Choroid plexus epithelial cell (primary cell): ENCODE measurements at regions not wholly inside any gene's neighbourhood (a gene's known extent, or its start where the extent isn't known, plus 50 kb on each side); places are given as distances from the start of the nearest gene placed in this dataset.
A peak's percentile ranks its signal among the peaks of the same experiment; 100 is the strongest.
"Not testable (repeated sequence)": the region's sequence is repeated elsewhere in the genome, so short reads cannot be mapped to it uniquely, and the experiment has no call there.

Experiments used
- DNase-seq: peaks from one replicate; pipeline ENCODE4 v3.0.0-alpha.2; 2010; ENCODE audit warnings: low read depth
- H3K4me3 ChIP-seq: 2 replicates; pipeline ENCODE4 v1.5.1; 2011; ENCODE audit warnings: low read depth, mild to moderate bottlenecking, control low read depth, low read length, moderate library complexity

DNA sequence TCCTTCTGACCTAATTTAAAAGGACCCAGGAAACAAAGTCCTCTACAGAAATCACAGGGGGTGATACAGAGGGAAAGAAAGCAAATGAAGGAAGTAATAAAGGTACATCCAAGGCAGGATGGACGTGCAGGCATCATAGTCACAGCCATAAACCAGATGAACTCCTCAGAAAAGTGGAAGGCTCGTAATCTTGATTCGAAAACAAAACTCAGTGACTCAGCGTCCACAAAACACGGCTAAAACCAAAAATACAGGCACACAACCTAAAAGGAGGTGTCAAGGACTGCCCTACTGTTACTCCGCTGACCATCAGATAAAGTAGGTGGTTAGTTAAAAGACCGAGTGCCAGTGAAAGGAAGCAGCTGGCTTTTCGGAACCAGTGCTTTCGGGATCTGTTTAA, 81.5 kb downstream of the TRIM69 start:
- DNase-seq = not testable (repeated sequence)

DNA sequence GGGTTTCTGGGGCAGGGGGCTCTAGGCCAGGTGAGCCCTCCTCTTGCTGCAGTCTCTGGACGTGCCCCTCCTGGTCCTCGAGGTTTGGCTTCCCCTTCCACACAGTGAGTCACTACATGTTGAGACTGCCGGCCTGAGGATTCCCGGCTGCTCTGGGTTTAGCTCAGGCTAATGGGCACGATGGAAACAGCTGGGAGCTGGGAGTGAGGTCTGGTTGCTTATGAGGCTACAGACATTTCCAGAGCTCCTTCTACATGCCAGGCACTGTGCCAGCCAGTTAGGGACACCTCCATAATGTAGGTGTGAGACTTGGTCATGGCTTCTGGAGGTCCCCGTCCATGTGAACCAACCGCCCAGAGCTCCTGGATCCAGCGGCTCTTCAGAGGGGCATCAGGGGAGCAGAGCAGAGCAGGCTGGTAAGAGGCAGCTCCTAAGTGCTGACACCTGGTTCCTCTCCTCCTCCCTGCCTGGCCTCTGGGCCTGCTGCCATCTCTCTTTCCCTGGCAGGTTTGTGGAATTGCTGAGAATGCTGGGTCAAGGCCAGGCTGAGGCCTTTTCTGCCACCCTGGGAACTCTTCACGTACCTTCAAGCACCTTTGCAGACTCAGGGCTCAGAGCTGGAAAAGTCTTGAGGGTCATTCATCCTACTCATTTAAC, 83.1 kb downstream of the TRIM69 start:
- not testable (repeated sequence) for H3K4me3 ChIP-seq, DNase-seq

More for the DNA sequence above, 81.5 kb downstream of the TRIM69 start:
- H3K4me3 ChIP-seq = not testable (repeated sequence)

DNA sequence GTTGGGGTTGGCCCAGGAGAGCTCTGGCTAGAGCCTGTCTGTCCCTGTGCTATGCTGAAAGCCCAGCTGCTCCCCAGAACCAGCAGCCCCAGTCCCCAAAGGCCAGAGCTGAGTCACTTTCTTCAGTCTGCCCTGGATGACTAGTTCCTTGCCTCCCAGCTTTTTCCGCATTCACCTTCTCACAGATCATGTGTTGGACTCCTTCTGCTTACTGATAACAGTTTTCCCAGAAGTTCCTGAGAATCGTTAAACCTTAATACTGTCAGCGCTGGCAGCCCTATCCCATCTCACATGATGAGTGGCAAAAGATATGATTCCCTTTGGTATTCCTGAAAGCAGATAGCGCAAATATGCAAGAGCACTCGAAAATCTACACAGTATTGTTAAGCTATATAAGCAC, 84.2 kb downstream of the TRIM69 start:
- DNase-seq, H3K4me3 ChIP-seq: not testable (repeated sequence)

DNA sequence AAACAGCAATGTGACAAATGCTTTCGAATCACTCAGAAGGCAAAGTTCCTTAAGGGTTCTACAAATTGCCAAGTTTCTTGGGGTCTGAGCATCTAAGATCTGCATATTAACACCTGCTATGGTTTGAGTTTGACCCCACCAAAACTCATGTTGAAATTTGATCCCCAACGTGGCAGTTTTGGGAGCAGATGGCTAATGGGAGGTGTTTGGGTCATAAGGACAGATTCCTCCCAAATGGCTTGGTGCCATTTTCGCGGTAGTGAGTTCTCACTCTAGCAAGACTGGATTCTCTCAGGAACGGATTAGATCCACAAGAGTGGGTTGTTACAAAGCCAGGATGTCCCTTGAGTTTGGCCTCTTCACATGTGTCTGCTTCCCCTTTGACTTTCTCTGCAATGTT, 84.6 kb downstream of the TRIM69 start:
- not testable (repeated sequence) for H3K4me3 ChIP-seq, DNase-seq

DNA sequence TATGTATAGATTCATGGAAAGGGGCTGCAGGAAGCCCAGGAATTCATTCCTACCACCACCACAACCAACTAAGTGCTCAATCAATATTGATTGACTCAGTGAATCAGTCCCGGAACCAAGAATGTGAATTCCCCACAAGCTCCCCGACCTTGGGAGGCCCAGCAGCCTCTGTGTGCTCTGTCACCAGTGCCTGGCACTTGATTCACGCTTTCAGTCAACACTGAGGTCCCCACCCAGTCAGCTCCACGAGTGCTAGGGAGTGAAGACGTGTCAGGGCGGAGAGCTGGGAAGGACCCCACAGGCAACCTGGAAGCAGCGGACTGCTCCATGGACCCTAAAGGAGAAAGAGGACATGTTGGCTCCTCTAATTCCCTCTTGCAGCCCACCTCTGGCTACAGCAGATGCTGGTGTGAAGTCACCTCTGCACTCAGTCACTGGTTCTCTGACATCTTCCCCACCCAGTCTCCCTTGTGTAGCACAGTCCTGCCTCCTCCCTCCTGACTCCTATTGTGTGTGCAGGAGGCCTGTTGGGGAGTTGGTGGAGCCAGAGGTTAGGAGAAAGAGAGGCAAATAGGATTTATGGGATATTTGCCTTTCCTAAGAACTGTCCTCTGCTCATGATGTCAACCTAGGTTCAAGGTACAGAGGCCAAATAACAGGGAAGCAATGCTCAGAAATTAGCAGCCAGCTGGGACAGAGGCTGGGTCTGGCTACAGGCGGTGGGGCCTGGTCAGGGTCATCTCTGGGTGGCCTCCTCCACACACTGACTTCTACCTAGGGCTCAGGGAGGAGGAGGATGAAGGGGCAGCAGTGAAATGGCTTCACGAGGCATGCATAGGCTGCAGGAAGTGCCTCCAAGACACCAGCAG, 88.2 kb downstream of the TRIM69 start:
- not testable (repeated sequence) for H3K4me3 ChIP-seq, DNase-seq

DNA sequence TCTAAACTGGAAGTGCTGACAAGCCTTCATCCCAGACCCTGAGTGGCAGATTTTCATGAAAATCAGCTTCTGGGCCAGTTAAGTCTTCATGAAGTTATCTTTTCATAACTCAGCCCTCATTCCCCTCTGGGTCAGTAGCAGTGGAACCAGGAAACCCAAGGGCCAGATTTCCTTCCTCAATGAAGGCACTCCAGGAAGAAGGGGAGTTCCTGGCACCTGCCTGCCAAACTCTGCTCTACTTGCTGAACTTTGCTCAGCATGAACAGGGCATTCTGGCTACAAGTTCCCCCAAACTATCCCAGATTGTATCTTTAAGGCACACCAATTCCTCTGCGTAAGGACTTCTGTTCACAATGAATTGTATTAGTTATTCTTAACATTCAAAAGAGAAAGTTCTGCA, 90.3 kb downstream of the TRIM69 start:
- H3K4me3 ChIP-seq, DNase-seq: not testable (repeated sequence)

DNA sequence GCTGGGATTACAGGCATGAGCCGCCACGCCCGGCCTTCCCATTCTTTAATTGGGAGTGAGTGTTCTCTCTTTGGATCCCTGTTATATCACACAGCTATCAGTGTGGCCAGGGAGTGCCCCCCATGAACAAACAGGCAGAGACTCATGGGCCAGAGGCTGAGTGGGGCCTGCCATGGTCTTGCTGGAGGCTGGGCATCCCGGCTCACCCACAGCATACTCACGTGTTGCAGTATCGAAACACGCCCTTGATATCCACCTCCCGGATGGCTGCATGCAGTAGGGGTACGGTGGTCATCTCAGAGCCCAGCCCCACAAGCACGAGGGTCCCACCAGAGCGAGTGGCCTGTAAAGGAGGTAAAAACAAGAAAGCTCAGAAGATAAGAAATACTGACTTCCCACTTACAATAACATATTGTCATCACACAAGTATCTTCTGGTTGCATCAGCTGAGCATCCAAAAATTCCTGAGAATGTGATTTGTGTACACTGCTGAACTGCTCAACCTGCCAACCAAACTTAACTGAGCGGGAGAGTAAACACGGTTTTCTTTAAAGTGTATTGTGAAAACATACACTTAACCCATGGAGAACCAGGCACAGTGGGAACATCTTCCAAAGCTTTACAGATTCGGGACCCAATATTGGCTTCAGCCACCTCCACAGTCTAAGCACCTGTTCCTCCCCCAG, 92.0 kb downstream of the TRIM69 start:
- not testable (repeated sequence) for H3K4me3 ChIP-seq
- peak; percentile 12 for DNase-seq

DNA sequence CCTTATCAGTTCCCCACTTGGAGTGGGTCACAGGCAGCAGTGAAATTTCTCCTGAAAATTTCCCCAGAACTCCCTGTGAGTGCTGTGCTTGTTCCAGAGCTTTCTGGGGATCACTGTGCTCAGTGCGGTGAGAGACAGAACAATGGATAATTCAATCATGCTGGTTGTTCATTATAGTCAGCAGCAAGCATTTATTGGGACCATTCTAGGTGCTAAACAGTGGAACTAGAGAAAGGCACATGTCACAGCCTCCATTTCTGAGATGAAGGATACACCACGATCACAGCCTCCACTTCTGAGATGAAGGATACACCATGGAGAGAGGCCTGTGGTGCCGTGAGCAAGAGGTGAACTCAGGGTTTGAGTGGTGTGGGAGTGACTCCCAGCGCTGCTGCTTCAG, 92.8 kb downstream of the TRIM69 start:
- DNase-seq, H3K4me3 ChIP-seq: not testable (repeated sequence)

DNA sequence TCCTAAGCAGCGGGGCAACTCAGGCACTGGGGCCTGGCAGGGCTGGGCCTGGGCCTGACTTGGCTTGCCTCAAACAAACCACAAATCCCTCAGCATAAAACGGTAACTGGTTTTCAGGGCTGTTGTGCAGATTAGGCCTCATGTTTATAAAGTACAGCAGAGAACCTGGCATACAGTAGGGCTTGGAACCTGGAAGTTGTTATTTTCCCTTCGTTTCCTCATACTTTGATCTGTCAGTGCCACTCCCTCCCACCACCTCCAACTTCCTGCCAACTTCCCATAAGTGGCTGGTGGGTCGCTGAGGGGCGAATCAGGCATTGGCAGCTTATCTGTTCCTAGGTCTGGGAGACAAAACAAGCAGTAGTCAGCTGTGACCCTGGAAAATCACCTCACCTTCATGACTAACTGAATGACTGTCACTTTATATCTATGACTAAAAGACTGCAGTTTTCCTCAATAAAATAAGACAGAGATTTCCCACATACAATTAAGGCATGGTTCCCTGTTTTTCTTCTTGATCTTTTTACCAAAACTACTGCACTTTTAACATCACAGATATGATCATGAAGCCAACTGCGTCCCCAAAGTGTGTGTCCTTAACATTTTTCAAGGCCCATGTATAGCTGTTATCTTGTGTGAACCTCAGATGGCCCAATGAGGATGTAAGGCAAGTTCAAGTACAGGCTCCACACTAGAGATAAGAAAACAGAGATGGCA, 94.5 kb downstream of the TRIM69 start:
- DNase-seq = peak; percentile 10

DNA sequence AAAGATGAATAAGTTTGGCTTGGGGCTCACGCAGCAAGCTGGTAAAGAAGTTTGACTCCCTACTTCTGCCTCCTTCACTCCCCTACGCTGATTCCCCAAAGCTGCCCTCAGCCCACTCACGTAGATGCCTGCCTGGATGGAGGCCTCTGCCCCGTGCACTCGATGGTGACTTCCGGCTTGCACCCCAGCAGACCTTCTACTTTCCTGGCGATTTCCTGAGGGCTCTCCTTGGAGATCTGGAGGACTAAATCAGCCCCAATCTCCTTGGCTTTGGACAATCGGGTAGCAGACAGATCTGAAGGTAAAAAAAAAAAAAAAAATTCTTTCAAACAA, 95.0 kb downstream of the TRIM69 start:
- H3K4me3 ChIP-seq = not testable (repeated sequence)

More for the DNA sequence above, 94.5 kb downstream of the TRIM69 start:
- H3K4me3 ChIP-seq = not testable (repeated sequence)

DNA sequence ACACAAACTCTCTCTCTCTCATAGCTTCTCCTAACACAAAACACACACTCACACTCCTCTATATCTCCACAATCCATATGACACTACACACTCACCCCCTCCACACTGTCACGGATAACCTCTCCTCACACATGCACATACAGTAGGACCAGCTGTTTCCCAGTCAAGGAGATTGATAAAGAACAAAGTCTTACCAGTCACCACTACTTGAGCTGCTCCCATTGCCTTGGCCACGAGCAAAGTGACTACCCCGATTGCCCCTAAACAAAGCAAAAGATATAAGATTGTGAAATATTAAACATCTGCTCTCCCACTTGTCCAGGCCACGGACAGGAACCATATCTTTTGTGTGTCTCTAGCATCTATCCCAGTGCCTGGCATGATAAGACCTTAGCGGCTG, 95.8 kb downstream of the TRIM69 start:
- not testable (repeated sequence) for H3K4me3 ChIP-seq

More for the DNA sequence above, 95.0 kb downstream of the TRIM69 start:
- not testable (repeated sequence) for DNase-seq

DNA sequence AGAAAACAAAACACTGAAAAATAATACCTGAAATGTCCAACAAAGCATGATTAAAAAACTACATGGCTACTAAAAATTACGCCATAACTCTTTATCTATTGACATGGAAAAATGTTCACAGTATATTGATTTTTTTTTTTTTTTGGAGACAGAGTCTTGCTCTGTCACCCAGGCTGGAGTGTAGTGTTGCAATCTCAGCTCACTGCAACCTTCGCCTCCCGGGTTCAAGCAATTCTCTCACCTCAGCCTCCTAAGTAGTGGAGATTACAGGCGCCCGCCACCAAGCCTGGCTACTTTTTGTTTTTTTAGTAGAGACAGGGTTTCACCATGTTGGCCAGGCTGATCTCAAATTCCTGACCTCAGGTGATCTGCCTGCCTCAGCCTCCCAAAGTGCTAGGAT, 96.8 kb downstream of the TRIM69 start:
- not testable (repeated sequence) for DNase-seq, H3K4me3 ChIP-seq

More for the DNA sequence above, 95.8 kb downstream of the TRIM69 start:
- DNase-seq = not testable (repeated sequence)

DNA sequence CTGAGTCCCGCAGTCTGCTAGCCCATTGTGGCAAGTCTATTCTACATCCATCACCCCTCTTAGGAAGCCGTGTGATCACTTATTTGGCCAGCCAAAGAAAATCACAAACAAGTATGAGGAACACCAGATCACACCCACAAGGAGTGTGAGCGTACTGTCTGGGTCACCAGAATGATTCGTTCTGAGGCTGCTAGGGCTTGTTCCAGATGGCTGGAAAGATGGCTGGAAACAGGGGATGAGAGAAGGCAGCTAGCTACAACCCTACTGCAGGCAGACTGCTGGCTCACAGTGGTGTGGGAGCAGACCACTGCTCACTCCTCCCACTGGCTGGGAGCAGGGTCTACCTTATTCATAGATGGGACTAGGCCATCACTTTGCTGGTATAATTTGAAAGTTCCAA, 97.4 kb downstream of the TRIM69 start:
- DNase-seq = not testable (repeated sequence)

DNA sequence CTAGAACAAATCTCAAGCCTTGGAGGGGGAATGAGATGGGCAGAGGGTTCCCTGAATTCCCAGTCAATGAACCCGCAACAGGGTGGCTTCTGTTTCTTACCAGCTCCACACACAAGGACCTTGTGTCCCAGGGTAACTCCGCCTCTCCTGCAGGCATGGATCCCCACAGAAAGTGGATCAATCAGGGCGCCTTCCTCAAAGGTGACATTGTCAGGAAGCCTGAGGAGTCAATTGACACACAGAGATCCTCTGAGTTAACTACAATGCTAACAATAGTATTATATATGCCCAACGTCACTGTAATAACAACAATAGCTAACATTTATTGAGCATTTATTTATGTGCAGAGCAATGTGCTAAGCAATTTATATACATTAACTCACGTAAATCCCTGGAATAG, 98.8 kb downstream of the TRIM69 start:
- not testable (repeated sequence) for H3K4me3 ChIP-seq, DNase-seq

More for the DNA sequence above, 97.4 kb downstream of the TRIM69 start:
- H3K4me3 ChIP-seq = not testable (repeated sequence)
